ENCODE measurements at regions not wholly inside any gene's neighbourhood (a gene's known extent, or its start where the extent isn't known, plus 50 kb on each side); places are given as distances from the start of the nearest gene placed in this dataset.
"Not testable (repeated sequence)": the region's sequence is repeated elsewhere in the genome, so short reads cannot be mapped to it uniquely, and the experiment has no call there.

DNA sequence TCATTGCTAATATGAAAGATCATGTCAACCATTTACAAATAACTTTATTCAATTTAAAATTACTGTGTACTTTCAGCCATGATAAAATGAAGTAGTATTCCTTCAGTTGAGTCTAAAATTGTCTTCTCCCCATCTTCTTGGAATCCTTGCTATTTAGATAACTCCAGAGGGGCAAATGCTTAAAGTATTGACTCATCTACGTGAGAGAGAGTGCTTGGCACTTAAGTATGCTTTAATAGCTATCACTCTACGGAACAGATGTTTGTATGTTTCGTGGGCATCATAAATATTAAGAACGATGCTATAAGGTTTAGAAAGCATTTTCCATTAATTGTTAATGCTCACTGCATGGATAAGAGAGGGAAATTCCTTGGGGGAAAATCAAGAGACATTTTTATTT lies 69.3 kb upstream of the MED13 start:
- ATAC-seq (peak in 1 of 2 donors; percentile 61), DNase-seq (no peak)
- intact Hi-C loops (cut with DNase I), result no loop called here

DNA sequence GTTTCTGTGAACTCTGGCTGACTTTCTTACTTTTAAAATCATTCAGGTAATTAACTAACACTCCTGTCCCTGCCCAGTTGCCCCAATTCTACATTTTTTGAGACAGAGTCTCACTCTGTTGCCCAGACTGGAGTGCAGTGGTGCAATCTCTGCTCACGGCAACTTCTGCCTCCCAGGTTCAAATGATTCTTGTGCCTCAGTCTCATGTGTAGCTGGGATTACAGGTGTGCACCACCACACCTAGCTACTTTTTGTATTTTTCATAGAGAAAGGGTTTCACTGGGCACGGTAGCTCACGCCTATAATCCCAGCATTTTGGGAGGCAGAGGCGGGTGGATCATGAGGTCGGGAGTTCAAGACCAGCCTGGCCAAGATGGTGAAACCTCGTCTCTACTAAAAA lies 66.2 kb upstream of the MED13 start:
- ATAC-seq; intact Hi-C loops (cut with DNase I); DNase-seq: not testable (repeated sequence)

DNA sequence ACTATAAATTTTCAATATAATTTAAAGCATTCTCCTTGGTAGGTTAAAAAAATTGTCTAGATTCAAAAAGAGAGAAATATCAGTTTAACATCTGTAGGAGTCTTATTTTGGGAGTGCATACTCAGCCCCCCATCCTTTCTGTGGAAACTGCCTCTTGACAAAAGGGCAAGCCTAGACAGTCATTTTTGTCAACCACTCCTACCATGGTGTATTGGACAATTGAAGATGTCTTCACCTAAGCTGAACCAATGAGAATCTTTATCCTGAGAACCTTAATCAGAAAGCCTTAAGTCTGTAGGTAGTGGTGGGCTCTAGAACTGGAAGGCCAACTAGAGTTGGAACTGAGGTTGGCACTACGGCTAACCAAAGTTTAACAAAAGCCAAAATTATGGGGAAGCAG lies 65.7 kb upstream of the MED13 start:
- ATAC-seq, result no peak
- intact Hi-C loops (cut with DNase I), result no loop called here
- DNase-seq, result no peak

DNA sequence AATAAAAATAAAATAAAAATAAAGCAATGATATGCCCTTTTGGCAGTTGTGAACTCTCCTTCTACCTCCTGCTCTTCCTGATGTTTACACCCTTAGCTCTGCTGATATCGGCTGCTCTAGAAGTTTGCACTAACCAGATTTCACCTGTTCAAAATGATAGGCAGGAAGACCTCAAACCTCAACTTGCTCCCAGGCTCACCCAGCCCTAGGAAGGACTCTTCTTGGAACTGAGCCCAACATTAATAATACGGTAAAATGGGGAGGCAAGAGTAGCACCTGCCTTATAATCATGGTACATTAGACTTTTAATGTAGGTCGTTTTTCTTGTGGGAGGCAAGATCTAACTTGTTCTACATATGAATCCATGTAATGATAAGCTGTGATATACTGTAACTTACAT lies 61.2 kb upstream of the MED13 start:
- intact Hi-C loops (cut with DNase I), result no loop called here
- no peak for ATAC-seq
- DNase-seq, result no peak

DNA sequence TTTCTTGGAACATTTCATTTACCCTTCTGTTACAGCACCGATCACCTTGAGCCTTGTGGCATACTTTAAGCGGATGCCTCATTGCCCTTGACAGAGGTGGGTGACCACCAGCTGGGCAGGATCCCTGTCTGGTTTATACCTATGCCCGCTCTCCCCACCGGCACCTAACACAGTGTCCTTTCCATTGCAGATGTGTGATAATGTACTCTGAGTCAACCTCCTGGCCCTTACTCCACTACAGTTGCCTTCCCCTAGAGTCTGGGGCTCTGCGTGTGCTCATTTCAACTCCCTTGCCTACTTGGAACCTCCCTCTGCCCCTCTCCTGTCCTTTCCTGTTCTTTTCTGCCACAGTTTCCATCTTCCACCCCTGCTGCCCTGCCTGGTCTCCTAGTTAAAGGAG lies 60.2 kb upstream of the MED13 start:
- ATAC-seq, result no peak

DNA sequence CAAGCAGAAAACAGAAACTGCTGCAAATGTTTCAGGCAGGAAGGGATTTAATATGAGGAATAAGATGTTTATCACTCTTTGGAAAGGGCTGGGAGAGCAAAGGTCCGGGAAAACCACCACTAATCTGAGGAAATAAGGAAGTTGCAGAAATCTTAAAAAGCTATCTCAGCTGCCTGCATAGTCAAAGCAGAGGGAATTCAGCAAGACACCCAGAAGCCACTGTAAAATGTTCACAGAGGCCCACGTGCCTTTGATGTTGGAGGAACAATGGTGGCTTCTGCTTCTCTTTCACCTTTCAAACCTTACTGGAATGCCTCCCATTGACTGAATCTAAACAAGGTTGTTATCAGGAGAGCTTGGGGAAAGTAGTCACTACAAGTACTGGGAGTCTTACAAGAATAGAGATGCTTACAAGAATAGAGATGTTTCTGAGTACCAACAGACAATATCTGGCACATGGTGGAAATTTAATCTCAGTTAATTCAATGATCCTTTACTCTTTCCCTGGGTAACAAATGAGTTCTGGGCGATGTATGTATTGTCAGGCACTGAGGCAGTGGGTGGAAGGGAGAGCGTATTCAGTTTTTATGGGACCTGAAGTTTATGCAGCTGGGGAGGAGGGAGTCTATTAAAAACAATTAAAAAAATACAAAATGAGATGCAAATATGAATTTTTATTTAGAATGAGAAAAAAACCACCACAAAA lies 56.1 kb upstream of the MED13 start:
- DNase-seq (no peak), ATAC-seq (no peak)
- intact Hi-C loops (cut with DNase I), result no loop called here

More for the DNA sequence above, 60.2 kb upstream of the MED13 start:
- intact Hi-C loops (cut with DNase I), result no loop called here
- no peak for DNase-seq

DNA sequence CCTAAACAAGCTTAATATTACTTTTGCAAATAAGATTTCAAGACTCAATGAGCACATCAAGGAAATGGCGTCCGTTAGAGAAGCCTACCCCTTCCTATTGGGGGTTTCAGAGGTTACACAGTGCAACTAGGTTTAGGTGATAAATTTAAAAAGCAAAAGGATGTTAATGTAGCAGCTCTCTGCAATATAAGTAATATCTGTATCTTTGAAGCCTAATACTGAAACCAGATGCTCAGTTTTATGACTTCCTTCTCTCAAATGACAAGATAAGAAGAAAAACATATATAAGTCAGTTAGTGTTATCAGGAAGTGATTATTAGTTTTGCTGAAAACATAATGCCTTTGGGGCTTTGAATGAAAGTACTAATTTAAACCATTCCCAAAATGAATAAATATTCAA lies 54.3 kb upstream of the MED13 start:
- no peak for DNase-seq
- intact Hi-C loops (cut with DNase I), result no loop called here
- no peak for ATAC-seq

All from left cardiac atrium (tissue), 4 donors.